ENCODE measurements at regions not wholly inside any gene's neighbourhood (a gene's known extent, or its start where the extent isn't known, plus 50 kb on each side); places are given as distances from the start of the nearest gene placed in this dataset.
"Not testable (repeated sequence)": the region's sequence is repeated elsewhere in the genome, so short reads cannot be mapped to it uniquely, and the experiment has no call there.

DNA sequence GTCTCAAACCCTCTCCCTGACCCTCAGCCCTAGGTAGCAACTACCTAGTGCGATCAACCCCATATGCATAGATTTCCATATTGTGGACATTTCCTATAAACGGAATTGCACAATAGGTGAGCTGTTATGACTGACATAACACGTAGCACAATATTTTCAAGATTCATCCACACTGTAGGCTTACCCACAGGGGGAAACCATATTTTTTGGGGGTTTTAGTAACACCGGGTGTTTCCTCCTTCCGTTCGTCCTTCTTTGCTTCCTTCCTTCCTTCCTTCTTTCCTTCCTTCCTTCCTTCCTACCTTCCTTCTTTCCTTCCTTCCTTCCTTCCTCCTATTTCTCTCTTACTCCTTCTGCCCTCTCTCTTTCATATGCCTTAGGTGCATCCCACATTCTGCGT is 524.2 kb downstream of the CWH43 start:
- H3K9me1 ChIP-seq (ENCODE audit: control insufficient read depth, insufficient read depth, low read length); FAIRE-seq; intact Hi-C loops (cut with micrococcal nuclease); H3K4me3 ChIP-seq; H3K36me3 ChIP-seq (ENCODE audit: control insufficient read depth, insufficient read depth, low read length); ATAC-seq; BruUV-seq (replicated peaks); H3K79me2 ChIP-seq (ENCODE audit: control insufficient read depth, insufficient read depth, low read length); H3K9me3 ChIP-seq (replicated peaks; ENCODE audit: control insufficient read depth, insufficient read depth, low read depth, low read length); CTCF ChIA-PET (ENCODE audit: low intra/inter-chr PET ratio); POLR2A ChIA-PET; H4K20me1 ChIP-seq (replicated peaks; ENCODE audit: control insufficient read depth, insufficient read depth, low read length); H3K27ac ChIP-seq (ENCODE audit: extremely low read depth, low read depth, low read length); H3K9ac ChIP-seq (ENCODE audit: insufficient read depth in 1 of 2, low read depth in 2 of 2, low read length in 2 of 2); H3K4me2 ChIP-seq (ENCODE audit: insufficient read depth, low read length); H2AFZ ChIP-seq (ENCODE audit: low read depth, low read length); TF ChIP-seq CEBPG (CRISPR knock-in tag; IDR thresholded peaks at IDR 0.05): not testable (repeated sequence)
- WGBS (ENCODE audit: insufficient coverage, low coverage, missing lambda C conversion rate): 23% methylated on average over 6 of the region's 7 CpGs
- 0 out of 2 replicates have a peak, but pooled peaks have one; percentile 29 for TF ChIP-seq THRB (CRISPR knock-in tag; conservative IDR thresholded peaks at IDR 0.05)
- TF ChIP-seq CEBPB (tag; IDR thresholded peaks at IDR 0.05): peak; percentile 90
- peak; percentile 81 for TF ChIP-seq ZNF512 (tag; IDR thresholded peaks at IDR 0.05)
- TF ChIP-seq IRF9 (tag; IDR thresholded peaks at IDR 0.05): peak; percentile 58; the same call in 1 of the 2 replicates
- TF ChIP-seq, protein P1, sequence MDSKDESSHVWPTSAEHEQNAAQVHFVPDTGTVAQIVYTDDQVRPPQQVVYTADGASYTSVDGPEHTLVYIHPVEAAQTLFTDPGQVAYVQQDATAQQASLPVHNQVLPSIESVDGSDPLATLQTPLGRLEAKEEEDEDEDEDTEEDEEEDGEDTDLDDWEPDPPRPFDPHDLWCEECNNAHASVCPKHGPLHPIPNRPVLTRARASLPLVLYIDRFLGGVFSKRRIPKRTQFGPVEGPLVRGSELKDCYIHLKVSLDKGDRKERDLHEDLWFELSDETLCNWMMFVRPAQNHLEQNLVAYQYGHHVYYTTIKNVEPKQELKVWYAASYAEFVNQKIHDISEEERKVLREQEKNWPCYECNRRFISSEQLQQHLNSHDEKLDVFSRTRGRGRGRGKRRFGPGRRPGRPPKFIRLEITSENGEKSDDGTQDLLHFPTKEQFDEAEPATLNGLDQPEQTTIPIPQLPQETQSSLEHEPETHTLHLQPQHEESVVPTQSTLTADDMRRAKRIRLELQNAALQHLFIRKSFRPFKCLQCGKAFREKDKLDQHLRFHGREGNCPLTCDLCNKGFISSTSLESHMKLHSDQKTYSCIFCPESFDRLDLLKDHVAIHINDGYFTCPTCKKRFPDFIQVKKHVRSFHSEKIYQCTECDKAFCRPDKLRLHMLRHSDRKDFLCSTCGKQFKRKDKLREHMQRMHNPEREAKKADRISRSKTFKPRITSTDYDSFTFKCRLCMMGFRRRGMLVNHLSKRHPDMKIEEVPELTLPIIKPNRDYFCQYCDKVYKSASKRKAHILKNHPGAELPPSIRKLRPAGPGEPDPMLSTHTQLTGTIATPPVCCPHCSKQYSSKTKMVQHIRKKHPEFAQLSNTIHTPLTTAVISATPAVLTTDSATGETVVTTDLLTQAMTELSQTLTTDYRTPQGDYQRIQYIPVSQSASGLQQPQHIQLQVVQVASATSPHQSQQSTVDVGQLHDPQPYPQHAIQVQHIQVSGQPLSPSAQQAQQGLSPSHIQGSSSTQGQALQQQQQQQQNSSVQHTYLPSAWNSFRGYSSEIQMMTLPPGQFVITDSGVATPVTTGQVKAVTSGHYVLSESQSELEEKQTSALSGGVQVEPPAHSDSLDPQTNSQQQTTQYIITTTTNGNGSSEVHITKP (IDR thresholded peaks at IDR 0.05; ENCODE audit: partially characterized antibody): peak; percentile 11
- TF ChIP-seq OTX1 (CRISPR knock-in tag; IDR thresholded peaks at IDR 0.05): 0 out of 2 replicates have a peak, but pooled peaks have one; percentile 52
- 0 out of 4 replicates have a peak, but pooled peaks of 1 of the 2 experiments have one; percentile 39 for TF ChIP-seq MCM7 (IDR thresholded peaks at IDR 0.05)
- TF ChIP-seq CEBPG (tag; conservative IDR thresholded peaks at IDR 0.05 in 1 of 2, IDR thresholded peaks at IDR 0.05 in 1 of 2): peak in 1 of 2 experiments; percentile 80; a peak in 2 of 4 replicates
- in situ Hi-C loops (cut with MboI): loop anchor here (5.0 to 10.0 kb wide), 2 partner anchors 65 to 193 kb away; no protein-coding TSS in a partner anchor
- peak; percentile 10 to 45 (median 36) for DNase-seq (ENCODE audit: extremely low read depth in 1 of 4, low spot score in 3 of 4)
- H3K4me1 ChIP-seq (replicated peaks in 1 of 2; ENCODE audit: control insufficient read depth in 2 of 2, insufficient read depth in 2 of 2, low read length in 2 of 2): peaks cover 0 to 10% of the 10 kb centered on the region in 2 experiments; a peak in 2 of 5 replicates
- peaks cover 0 to 16% of the 10 kb centered on the region in 2 experiments; a peak in 1 of 5 replicates for H3K27me3 ChIP-seq (ENCODE audit: control insufficient read depth in 2 of 2, insufficient read depth in 2 of 2, low read length in 2 of 2)

All from K562 (cell line).